ENCODE measurements at regions not wholly inside any gene's neighbourhood (a gene's known extent, or its start where the extent isn't known, plus 50 kb on each side); places are given as distances from the start of the nearest gene placed in this dataset.

DNA sequence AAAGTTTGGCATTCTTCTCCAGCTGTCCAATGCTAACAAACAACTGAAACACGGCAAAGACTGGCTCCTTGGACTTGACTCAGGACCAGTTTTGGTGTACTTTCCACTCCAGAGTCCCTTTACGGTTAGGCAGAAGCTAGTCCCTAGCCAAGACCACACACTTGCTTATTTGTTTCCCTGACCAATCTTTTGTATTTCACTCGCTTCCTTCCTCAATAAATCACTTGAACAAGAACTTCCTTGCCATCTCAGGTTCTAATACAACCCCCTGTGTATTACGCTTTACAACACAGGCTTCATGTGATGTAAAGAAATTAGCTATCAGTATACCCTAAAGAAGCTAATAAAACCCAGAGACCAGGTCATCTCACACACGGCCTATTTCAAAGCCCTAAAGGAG lies 947.5 kb upstream of the CTNND2 start:
- no peak overlapping the region for H3K27ac Mint-ChIP-seq
- ATAC-seq = no peak
- H3K9me3 Mint-ChIP-seq = peaks cover 12 to 23% of the 10 kb centered on the region in 2 donors

DNA sequence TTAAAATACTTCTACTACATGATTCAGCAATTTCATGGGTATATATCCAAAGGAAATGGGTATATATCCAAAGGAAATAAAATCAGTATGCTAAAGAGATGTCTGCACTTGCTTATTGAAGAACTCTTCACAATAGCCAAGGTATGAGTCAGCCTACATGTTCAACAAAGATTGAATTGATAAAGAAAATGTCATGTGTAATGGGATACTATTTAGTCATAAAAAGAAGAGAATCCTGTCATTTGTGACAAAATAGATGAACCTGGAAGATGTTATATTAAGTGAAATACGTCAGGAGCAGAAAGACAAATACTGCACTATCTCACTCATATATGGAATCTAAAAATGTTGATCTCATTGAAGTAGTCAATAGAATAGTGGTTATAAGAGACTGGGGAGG lies 944.5 kb upstream of the CTNND2 start:
- no peak overlapping the region for H3K4me3 Mint-ChIP-seq
- H3K27ac Mint-ChIP-seq = no peak overlapping the region
- DNase-seq (no peak), ATAC-seq (no peak)
- H3K4me1 Mint-ChIP-seq = no peaks in the 10 kb centered on the region
- H3K27me3 Mint-ChIP-seq = no peaks in the 10 kb centered on the region
- peaks cover 8 to 13% of the 10 kb centered on the region in 2 donors for H3K9me3 Mint-ChIP-seq

More for the DNA sequence above, 947.5 kb upstream of the CTNND2 start:
- Mint-ChIP-seq H3K4me3 (no peak overlapping the region), H3K27me3 (no peaks in the 10 kb centered on the region), H3K4me1 (no peaks in the 10 kb centered on the region)
- no peak for DNase-seq

DNA sequence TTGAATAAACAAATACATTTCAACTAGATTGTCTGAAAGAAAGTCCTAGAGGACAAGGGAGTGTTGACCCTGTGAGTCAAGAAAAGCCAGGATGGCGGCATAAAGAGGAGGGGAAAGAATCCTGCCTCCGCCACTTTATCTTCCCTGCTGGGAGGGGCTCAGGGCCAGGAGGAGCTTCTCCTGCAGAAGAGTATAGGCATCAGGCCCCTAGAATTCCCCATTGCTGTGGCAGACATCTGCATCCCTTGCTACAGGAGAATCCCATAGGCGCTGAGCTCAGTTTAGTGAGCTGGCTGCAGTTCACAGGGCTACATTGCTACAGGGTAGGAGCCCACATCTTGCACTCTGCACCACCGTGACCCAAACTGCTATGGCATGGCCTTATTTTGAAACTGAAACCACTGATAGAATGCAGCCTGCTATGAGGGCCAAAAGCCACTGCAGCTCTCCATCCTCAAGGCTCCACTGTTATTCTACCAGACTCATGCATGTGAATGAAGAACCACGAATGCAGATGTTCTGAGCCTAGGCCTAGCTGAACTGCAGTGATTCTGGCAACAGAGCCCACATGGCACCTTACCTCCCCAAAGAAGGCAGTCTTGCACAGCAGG lies 941.4 kb upstream of the CTNND2 start:
- no peak for ATAC-seq

DNA sequence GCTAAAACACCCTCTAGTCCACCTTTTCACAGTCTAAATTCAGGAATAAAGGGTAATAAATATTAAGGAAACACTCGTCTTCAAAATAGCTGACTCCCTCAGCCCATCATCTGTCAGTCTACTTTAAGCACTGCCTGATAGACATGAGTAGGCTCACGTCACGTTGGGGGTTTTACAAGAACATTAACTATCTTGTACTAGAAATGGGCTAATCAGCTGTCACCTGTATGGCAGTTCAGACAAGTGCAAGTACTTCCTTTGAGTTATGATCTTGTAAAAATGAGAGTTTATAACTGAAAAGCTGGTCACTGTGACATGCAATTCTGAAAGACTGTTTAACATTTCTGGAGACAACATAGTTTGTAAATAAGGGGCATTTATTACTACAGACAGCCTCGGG lies 936.7 kb upstream of the CTNND2 start:
- Mint-ChIP-seq H3K4me1 (no peaks in the 10 kb centered on the region), H3K27me3 (no peaks in the 10 kb centered on the region), H3K9me3 (peaks cover 6 to 10% of the 10 kb centered on the region in 2 donors), H3K27ac (no peak overlapping the region), H3K4me3 (no peak overlapping the region)
- ATAC-seq = no peak
- no peak for DNase-seq

More for the DNA sequence above, 941.4 kb upstream of the CTNND2 start:
- Mint-ChIP-seq H3K9me3 (peaks cover 0 to 5% of the 10 kb centered on the region in 2 donors), H3K4me3 (no peak overlapping the region), H3K27me3 (no peaks in the 10 kb centered on the region), H3K27ac (no peak overlapping the region), H3K4me1 (no peaks in the 10 kb centered on the region)
- DNase-seq = no peak

DNA sequence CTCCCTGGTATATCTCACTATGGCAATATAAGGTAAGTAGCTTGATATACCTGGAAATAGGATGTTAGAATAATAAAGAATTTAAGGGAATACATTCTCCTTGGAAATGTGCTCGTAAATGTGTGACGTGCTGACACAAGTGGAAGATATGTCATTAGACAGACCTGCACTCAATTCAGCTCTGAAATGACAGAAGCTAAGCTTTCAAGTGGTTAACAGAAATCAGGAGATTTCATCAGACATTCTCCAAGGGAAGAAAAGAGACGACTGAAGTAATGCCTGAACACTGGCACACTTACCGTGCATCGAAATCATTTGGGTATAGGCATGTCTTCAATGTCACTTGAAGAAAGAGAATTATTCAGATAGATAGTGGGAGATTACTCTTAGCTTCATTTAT lies 933.3 kb upstream of the CTNND2 start:
- Mint-ChIP-seq H3K4me1 (no peaks in the 10 kb centered on the region), H3K27me3 (no peaks in the 10 kb centered on the region), H3K9me3 (peaks cover 16 to 24% of the 10 kb centered on the region in 2 donors), H3K4me3 (no peak overlapping the region), H3K27ac (no peak overlapping the region)
- DNase-seq = no peak
- ATAC-seq = no peak

DNA sequence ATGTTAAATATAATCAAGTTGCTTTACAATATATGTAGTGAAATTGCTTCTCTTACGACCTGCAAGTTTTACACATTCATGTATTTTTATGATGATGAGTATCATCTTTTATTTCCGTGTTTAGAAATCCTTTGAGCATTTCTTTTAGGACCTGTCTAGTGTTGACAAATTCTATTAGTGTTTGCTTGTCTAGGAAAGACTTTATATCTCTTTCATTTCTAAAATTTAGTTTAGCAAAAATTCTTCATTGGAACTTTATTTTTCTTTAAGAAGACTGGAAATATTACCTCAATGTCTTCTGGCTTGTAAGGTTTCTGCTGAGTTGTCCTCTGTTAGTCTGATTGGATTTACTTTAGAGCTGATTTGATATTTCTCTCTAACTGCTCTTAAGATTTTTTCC lies 920.9 kb upstream of the CTNND2 start:
- Mint-ChIP-seq H3K27ac (no peak overlapping the region), H3K4me3 (no peak overlapping the region), H3K9me3 (peaks cover 15 to 32% of the 10 kb centered on the region in 2 donors), H3K4me1 (no peaks in the 10 kb centered on the region), H3K27me3 (no peaks in the 10 kb centered on the region)
- ATAC-seq (no peak), DNase-seq (no peak)

DNA sequence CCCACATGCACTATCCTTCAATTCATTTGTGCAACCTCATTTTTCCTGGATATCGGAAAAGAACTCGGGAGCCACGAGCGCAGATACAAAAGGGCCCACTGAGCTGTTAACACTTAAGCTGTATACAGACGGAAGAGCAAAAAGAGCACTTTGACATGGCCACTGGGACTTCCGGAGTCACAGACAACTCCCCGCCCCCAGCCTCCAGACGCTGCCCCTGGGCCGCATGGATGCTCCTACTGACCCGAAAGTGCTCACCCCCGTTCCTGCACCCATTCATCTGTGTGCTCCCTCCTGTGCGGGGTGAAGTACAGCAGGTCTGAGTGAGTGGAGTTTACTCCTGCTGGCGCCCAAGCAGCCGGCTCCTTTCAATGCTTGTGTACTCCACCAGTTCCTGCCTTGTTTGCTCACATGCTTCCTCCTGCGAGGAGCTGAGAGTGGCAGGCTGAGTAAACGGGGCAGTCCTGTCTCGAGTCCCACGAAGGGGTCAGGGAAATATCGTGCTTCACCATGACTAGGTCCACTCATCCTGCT lies 901.0 kb upstream of the CTNND2 start:
- H3K9me3 Mint-ChIP-seq = peaks cover 8 to 16% of the 10 kb centered on the region in 2 donors
- no peak overlapping the region for H3K27ac Mint-ChIP-seq
- H3K27me3 Mint-ChIP-seq = no peaks in the 10 kb centered on the region
- H3K4me1 Mint-ChIP-seq = no peaks in the 10 kb centered on the region
- ATAC-seq = no peak
- DNase-seq = no peak
- no peak overlapping the region for H3K4me3 Mint-ChIP-seq

DNA sequence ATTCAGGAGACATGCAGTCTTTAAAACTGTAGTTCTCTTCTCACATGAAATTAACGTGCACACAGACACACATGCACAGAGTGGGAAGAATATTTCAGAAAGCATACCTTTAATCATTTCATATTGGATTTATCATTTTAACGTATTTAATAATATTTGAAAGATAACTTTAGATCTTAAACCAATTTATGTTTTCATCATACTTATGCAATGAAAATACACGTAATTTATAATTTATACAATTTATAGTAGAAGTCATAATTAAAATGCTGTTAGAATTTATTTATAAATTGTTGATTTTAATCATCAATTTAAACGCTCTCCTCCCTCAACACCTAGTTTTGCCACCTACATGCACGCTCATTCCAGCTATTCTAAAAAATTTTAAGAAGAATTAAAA lies 894.9 kb upstream of the CTNND2 start:
- no peak overlapping the region for H3K4me3 Mint-ChIP-seq
- no peaks in the 10 kb centered on the region for H3K27me3 Mint-ChIP-seq
- ATAC-seq (no peak), DNase-seq (no peak)
- no peak overlapping the region for H3K27ac Mint-ChIP-seq
- peaks cover 13 to 15% of the 10 kb centered on the region in 2 donors for H3K9me3 Mint-ChIP-seq
- H3K4me1 Mint-ChIP-seq = no peaks in the 10 kb centered on the region

GRCh38 chr5:12795333-12795663 lies 891.1 kb upstream of the CTNND2 start:
- no peak overlapping the region for H3K4me3 Mint-ChIP-seq
- no peaks in the 10 kb centered on the region for H3K4me1 Mint-ChIP-seq
- H3K27me3 Mint-ChIP-seq = no peaks in the 10 kb centered on the region
- ATAC-seq (no peak), DNase-seq (no peak)
- no peak overlapping the region for H3K27ac Mint-ChIP-seq
- H3K9me3 Mint-ChIP-seq = peaks cover 14 to 20% of the 10 kb centered on the region in 2 donors

- no peaks in the 10 kb centered on the region for H3K4me1 Mint-ChIP-seq
- no peak overlapping the region for H3K27ac Mint-ChIP-seq
- no peaks in the 10 kb centered on the region for H3K27me3 Mint-ChIP-seq
- ATAC-seq (no peak), DNase-seq (no peak)
- H3K9me3 Mint-ChIP-seq = peaks cover 14 to 20% of the 10 kb centered on the region in 2 donors
- H3K4me3 Mint-ChIP-seq = no peak overlapping the region
Observed at GRCh38 chr5:12794476-12795332, 890.5 kb upstream of the CTNND2 start.

GRCh38 chr5:12793373-12793772 lies 889.1 kb upstream of the CTNND2 start:
- H3K4me1 Mint-ChIP-seq = no peaks in the 10 kb centered on the region
- H3K9me3 Mint-ChIP-seq = peaks cover 14 to 20% of the 10 kb centered on the region in 2 donors
- ATAC-seq (no peak), DNase-seq (no peak)
- H3K27me3 Mint-ChIP-seq = no peaks in the 10 kb centered on the region
- H3K4me3 Mint-ChIP-seq = no peak overlapping the region
- H3K27ac Mint-ChIP-seq = no peak overlapping the region

GRCh38 chr5:12780536-12780935 lies 876.3 kb upstream of the CTNND2 start:
- no peaks in the 10 kb centered on the region for H3K4me1 Mint-ChIP-seq
- ATAC-seq (no peak), DNase-seq (no peak)
- H3K9me3 Mint-ChIP-seq = peaks cover 3 to 6% of the 10 kb centered on the region in 2 donors
- no peak overlapping the region for H3K4me3 Mint-ChIP-seq
- H3K27ac Mint-ChIP-seq = no peak overlapping the region
- H3K27me3 Mint-ChIP-seq = no peaks in the 10 kb centered on the region

DNA sequence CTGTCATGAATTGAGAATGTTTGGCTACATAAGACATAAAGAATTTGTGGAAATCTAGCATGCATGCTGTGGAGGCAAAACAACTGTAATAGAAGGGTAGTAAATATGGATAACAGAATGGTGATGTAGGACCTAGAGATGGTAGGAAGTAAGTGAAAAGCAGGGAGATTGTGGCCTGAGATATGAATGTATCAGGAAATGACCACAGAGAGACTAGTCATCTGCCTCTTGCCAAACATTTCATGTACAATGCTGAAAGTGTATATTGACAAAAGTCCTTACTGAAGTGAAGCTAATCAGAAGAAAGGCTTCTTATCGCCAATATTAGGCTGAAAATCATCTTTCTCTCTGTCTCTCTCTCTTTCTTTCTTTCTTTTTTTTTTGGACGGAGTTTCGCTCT lies 873.1 kb upstream of the CTNND2 start:
- ATAC-seq = no peak
- Mint-ChIP-seq H3K27me3 (no peaks in the 10 kb centered on the region), H3K4me1 (no peaks in the 10 kb centered on the region)

GRCh38 chr5:12772276-12772675 lies 868.0 kb upstream of the CTNND2 start:
- peaks cover 4 to 7% of the 10 kb centered on the region in 2 donors for H3K9me3 Mint-ChIP-seq
- H3K27ac Mint-ChIP-seq = no peak overlapping the region
- H3K27me3 Mint-ChIP-seq = no peaks in the 10 kb centered on the region
- H3K4me3 Mint-ChIP-seq = no peak overlapping the region
- ATAC-seq = no peak
- no peak for DNase-seq
- H3K4me1 Mint-ChIP-seq = no peaks in the 10 kb centered on the region

More for the DNA sequence above, 873.1 kb upstream of the CTNND2 start:
- no peak overlapping the region for H3K4me3 Mint-ChIP-seq
- H3K27ac Mint-ChIP-seq = no peak overlapping the region
- peaks cover 3 to 7% of the 10 kb centered on the region in 2 donors for H3K9me3 Mint-ChIP-seq
- no peak for DNase-seq

- peaks cover 12 to 13% of the 10 kb centered on the region in 2 donors for H3K9me3 Mint-ChIP-seq
- no peak overlapping the region for H3K4me3 Mint-ChIP-seq
- ATAC-seq (no peak), DNase-seq (no peak)
- no peaks in the 10 kb centered on the region for H3K4me1 Mint-ChIP-seq
- no peaks in the 10 kb centered on the region for H3K27me3 Mint-ChIP-seq
- H3K27ac Mint-ChIP-seq = no peak overlapping the region
Observed at GRCh38 chr5:12759377-12759776, 855.1 kb upstream of the CTNND2 start.

DNA sequence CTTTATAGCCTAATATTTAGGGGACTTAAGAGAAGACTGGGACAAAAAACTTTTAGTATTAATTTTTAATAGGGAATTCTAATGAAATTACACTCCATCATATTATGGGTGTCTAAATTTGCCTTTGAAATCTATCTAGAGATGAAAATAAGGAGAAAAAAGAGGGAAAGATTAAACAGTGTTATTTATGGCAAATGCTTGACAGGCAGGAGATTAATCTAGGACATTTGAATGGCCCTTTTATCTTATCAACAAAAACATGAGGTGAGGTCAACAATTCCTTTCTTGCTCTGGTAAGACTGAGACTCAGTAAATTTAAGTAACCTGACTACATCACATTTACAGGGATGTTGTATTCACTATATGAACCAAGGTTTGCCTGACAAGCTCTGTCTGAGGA lies 852.8 kb upstream of the CTNND2 start:
- no peak overlapping the region for H3K4me3 Mint-ChIP-seq
- ATAC-seq (no peak), DNase-seq (no peak)
- no peaks in the 10 kb centered on the region for H3K4me1 Mint-ChIP-seq
- no peak overlapping the region for H3K27ac Mint-ChIP-seq
- H3K9me3 Mint-ChIP-seq = peaks cover 10 to 12% of the 10 kb centered on the region in 2 donors
- no peaks in the 10 kb centered on the region for H3K27me3 Mint-ChIP-seq

Measured in stimulated activated naive CD8-positive, alpha-beta T cell treated with anti-CD3 and anti-CD28 coated beads, Interleukin-15, amount 100 ng/mL, for 72 hours (primary cell).